ENCODE measurements at regions not wholly inside any gene's neighbourhood (a gene's known extent, or its start where the extent isn't known, plus 50 kb on each side); places are given as distances from the start of the nearest gene placed in this dataset.
"Not testable (repeated sequence)": the region's sequence is repeated elsewhere in the genome, so short reads cannot be mapped to it uniquely, and the experiment has no call there.

GRCh38 chr3:165716592-165716991 is 120.6 kb downstream of the BCHE start:
- DNase-seq: no peak

GRCh38 chr3:165713479-165713878 is 123.7 kb downstream of the BCHE start:
- DNase-seq: no peak

GRCh38 chr3:165712382-165712781 is 124.8 kb downstream of the BCHE start:
- DNase-seq: no peak

- DNase-seq: no peak
These were observed 139.3 kb downstream of the BCHE start for GRCh38 chr3:165697910-165698309.

GRCh38 chr3:165696496-165696895 is 140.7 kb downstream of the BCHE start:
- no peak for DNase-seq

- DNase-seq: no peak
These were observed 153.3 kb downstream of the BCHE start for GRCh38 chr3:165683947-165684346.

GRCh38 chr3:165682734-165683133 is 154.5 kb downstream of the BCHE start:
- no peak for DNase-seq

GRCh38 chr3:165669967-165670366 is 167.3 kb downstream of the BCHE start:
- no peak for DNase-seq

GRCh38 chr3:165669504-165669903 is 167.7 kb downstream of the BCHE start:
- no peak for DNase-seq

GRCh38 chr3:165667676-165668075 is 169.5 kb downstream of the BCHE start:
- no peak for DNase-seq

GRCh38 chr3:165658027-165658426 is 179.2 kb downstream of the BCHE start:
- no peak for DNase-seq

- DNase-seq: no peak
These were observed 184.0 kb downstream of the BCHE start for GRCh38 chr3:165653130-165653778.

- DNase-seq: not testable (repeated sequence)
These were observed 187.9 kb downstream of the BCHE start for GRCh38 chr3:165649282-165649681.

GRCh38 chr3:165645191-165645590 is 192.0 kb downstream of the BCHE start:
- no peak for DNase-seq

GRCh38 chr3:165644331-165644730 is 192.9 kb downstream of the BCHE start:
- no peak for DNase-seq

GRCh38 chr3:165643425-165643824 is 193.8 kb downstream of the BCHE start:
- DNase-seq: no peak

- peak; percentile 26 for DNase-seq
These were observed 194.3 kb downstream of the BCHE start for GRCh38 chr3:165642761-165643420.

GRCh38 chr3:165641569-165642310 is 195.5 kb downstream of the BCHE start:
- DNase-seq: no peak

- peak; percentile 82 for DNase-seq
These were observed 196.3 kb downstream of the BCHE start for GRCh38 chr3:165640970-165641369.

GRCh38 chr3:165640031-165640430 is 197.2 kb downstream of the BCHE start:
- DNase-seq: no peak

- no peak for DNase-seq
These were observed 199.2 kb downstream of the BCHE start for GRCh38 chr3:165638034-165638433.

- no peak for DNase-seq
These were observed 200.6 kb downstream of the BCHE start for GRCh38 chr3:165636684-165637015.

- no peak for DNase-seq
These were observed 201.2 kb downstream of the BCHE start for GRCh38 chr3:165635791-165636683.

Measured in NCI-H2081 treated with DMSO at 0.1 percent for 48 hours (cell line).